K562 (cell line): ENCODE measurements at regions not wholly inside any gene's neighbourhood (a gene's known extent, or its start where the extent isn't known, plus 50 kb on each side); places are given as distances from the start of the nearest gene placed in this dataset.

Experiments used
- ATAC-seq: fragments of 200-7000 bp; cut with Tn5 transposase; 3 replicates; pipeline ENCODE4 v1.9.1; 2020; ENCODE audit warnings: moderate library complexity
- BruUV-seq: library from RNA; stranded (reverse); fragments of 400-500 nt; replicated peaks from 2 replicates; lab custom pipeline; 2021; lab: Mats Ljungman, UMichigan
- CTCF ChIA-PET: fragments of 300-600 bp; formaldehyde crosslinking; extraction: SDS; loops from one replicate; lab custom pipeline; 2021; ENCODE audit warnings: low intra/inter-chr PET ratio; lab: Yijun Ruan, JAX
- POLR2A ChIA-PET: fragments of 300-600, 350-650 bp; sonication (Branson Sonifier 250); formaldehyde crosslinking; extraction: SDS; loops from one replicate; lab custom pipeline; 2021; ENCODE audit warnings: antibody characterized with exemption, inconsistent platforms; lab: Yijun Ruan, JAX
- DNase-seq, 4 experiments: peaks; one replicate each; pipeline versions ENCODE4 v3.0.0 to v3.0.0-alpha.2; 2011 to 2018; ENCODE audit warnings: low spot score in 3 of 4, mixed read lengths in 3 of 4; ENCODE audit errors: extremely low read depth in 1 of 4
- FAIRE-seq: peaks from 2 replicates; lab custom pipeline; 2011; peaks lifted over from hg19 to GRCh38; lab: Jason Lieb, UNC
- H2AFZ ChIP-seq: 2 replicates; pipeline ENCODE4 v1.6.0; 2011; ENCODE audit warnings: low read depth, low read length, control low read depth, inconsistent platforms
- H3K27ac ChIP-seq: fragments of 200-600 bp; 3 replicates; pipeline ENCODE4 v1.8.0; 2011; ENCODE audit warnings: low read depth, mild to moderate bottlenecking, control low read depth, inconsistent platforms, low read length, moderate library complexity, mixed read lengths; ENCODE audit errors: extremely low read depth
- H3K27me3 ChIP-seq, 2 experiments: fragments of 300-600 bp in 1 of 2; 2 replicates in 1 of 2; 3 replicates in 1 of 2; pipeline versions ENCODE4 v1.6.0 to v1.8.0; 2011; ENCODE audit warnings: inconsistent platforms in 2 of 2, low read length in 2 of 2, mild to moderate bottlenecking in 1 of 2, mixed read lengths in 1 of 2, moderate library complexity in 1 of 2; ENCODE audit not compliant: control insufficient read depth in 2 of 2, insufficient read depth in 2 of 2
- H3K36me3 ChIP-seq: fragments of 300-600 bp; 3 replicates; pipeline ENCODE4 v1.8.0; 2011; ENCODE audit warnings: mild to moderate bottlenecking, low read length, inconsistent platforms; ENCODE audit not compliant: control insufficient read depth, insufficient read depth
- H3K4me1 ChIP-seq, 2 experiments: fragments of 200-600 bp in 1 of 2; replicated peaks in 1 of 2; 2 replicates in 1 of 2; 3 replicates in 1 of 2; pipeline versions ENCODE4 v1.5.1 to v1.8.0; 2011; ENCODE audit warnings: inconsistent platforms in 2 of 2, low read length in 2 of 2, mild to moderate bottlenecking in 1 of 2, mixed read lengths in 1 of 2, moderate library complexity in 1 of 2; ENCODE audit not compliant: control insufficient read depth in 2 of 2, insufficient read depth in 2 of 2
- H3K4me2 ChIP-seq: 2 replicates; pipeline ENCODE4 v1.6.1; 2011; ENCODE audit warnings: low read length, control low read depth, inconsistent platforms, mixed read lengths; ENCODE audit not compliant: insufficient read depth
- H3K4me3 ChIP-seq: fragments of 200-600 bp; sonication (generic), shearing (Covaris generic); 2 replicates; pipeline ENCODE4 v1.5.1; 2016; ENCODE audit warnings: control low read depth, inconsistent platforms
- H3K79me2 ChIP-seq: fragments of 200-600 bp; 3 replicates; pipeline ENCODE4 v1.8.0; 2011; ENCODE audit warnings: low read length, inconsistent platforms; ENCODE audit not compliant: control insufficient read depth, insufficient read depth
- H3K9ac ChIP-seq, 2 experiments: 2 replicates each; pipeline versions ENCODE4 v1.6.0 to v1.6.1; 2011; ENCODE audit warnings: low read depth in 2 of 2, low read length in 2 of 2, control low read depth in 1 of 2, inconsistent platforms in 1 of 2, mild to moderate bottlenecking in 1 of 2, mixed read lengths in 1 of 2; ENCODE audit not compliant: insufficient read depth in 1 of 2
- H3K9me1 ChIP-seq: one replicate; pipeline ENCODE4 v1.6.0; 2011; ENCODE audit warnings: inconsistent platforms, mild to moderate bottlenecking, low read length, moderate library complexity; ENCODE audit not compliant: control insufficient read depth, insufficient read depth
- H3K9me3 ChIP-seq: replicated peaks from 2 replicates; pipeline ENCODE4 v1.5.1; 2011; ENCODE audit warnings: low read depth, low read length, inconsistent platforms; ENCODE audit not compliant: control insufficient read depth, insufficient read depth
- H4K20me1 ChIP-seq: replicated peaks from 2 replicates; pipeline ENCODE4 v1.6.1; 2011; ENCODE audit warnings: low read length, inconsistent platforms, mixed read lengths; ENCODE audit not compliant: control insufficient read depth, insufficient read depth
- CBX5 ChIP-seq: IDR thresholded peaks from 2 replicates; pipeline ENCODE4 v1.6.1; 2014; ENCODE audit warnings: low read depth, borderline replicate concordance
- CREB1 ChIP-seq, 2 experiments: sonication (generic) in 1 of 2; formaldehyde crosslinking in 1 of 2; IDR thresholded peaks; 2 replicates each; pipeline versions ENCODE4 v1.6.1 to v1.8.0; 2012 to 2022; ENCODE audit warnings: inconsistent platforms in 1 of 2, mild to moderate bottlenecking in 1 of 2, missing genetic modification reagents in 1 of 2, moderate library complexity in 1 of 2
- HINFP ChIP-seq: fragments of 450-650 bp; conservative IDR thresholded peaks from 2 replicates; pipeline ENCODE4 v1.6.1; 2016; ENCODE audit warnings: missing genetic modification characterization, low read depth, mild to moderate bottlenecking, control low read depth, missing compliant biosample characterization
- HMGN3 ChIP-seq: IDR thresholded peaks from 2 replicates; pipeline ENCODE4 v1.6.1; 2011; ENCODE audit warnings: borderline replicate concordance, low read depth, mild to moderate bottlenecking, mixed read lengths, low read length; ENCODE audit not compliant: insufficient read length; ENCODE audit errors: extremely low read depth
- NCOA4 ChIP-seq: fragments of 450-650 bp; IDR thresholded peaks from 2 replicates; pipeline ENCODE4 v1.6.1; 2018; ENCODE audit warnings: mild to moderate bottlenecking; ENCODE audit not compliant: partially characterized antibody
- POLR2G ChIP-seq: fragments of 200-400 bp; formaldehyde crosslinking; IDR thresholded peaks from 2 replicates; pipeline ENCODE4 v1.6.1; 2017; ENCODE audit warnings: low read depth, mild to moderate bottlenecking, antibody characterized with exemption, low read length, moderate library complexity
- RBFOX2 ChIP-seq: fragments of 200-400 bp; formaldehyde crosslinking; IDR thresholded peaks from 2 replicates; pipeline ENCODE4 v1.6.1; 2017; ENCODE audit warnings: low read depth, mild to moderate bottlenecking, low read length, moderate library complexity
- RFX5 ChIP-seq: IDR thresholded peaks from 2 replicates; pipeline ENCODE4 v1.6.1; 2011; ENCODE audit warnings: low read depth, mild to moderate bottlenecking, improper control_type of control experiment, low read length
- SREBF2 ChIP-seq: sonication (generic); formaldehyde crosslinking; IDR thresholded peaks from 2 replicates; pipeline ENCODE4 v1.4.0; 2020; ENCODE audit warnings: mild to moderate bottlenecking, missing genetic modification reagents
- VEZF1 ChIP-seq: fragments of 200-800 bp; sonication (Bioruptor generic); IDR thresholded peaks from 2 replicates; pipeline ENCODE4 v1.6.1; 2017; ENCODE audit warnings: missing genetic modification characterization, missing compliant biosample characterization
- XRCC3 ChIP-seq: fragments of 450-650 bp; IDR thresholded peaks from 2 replicates; pipeline ENCODE4 v1.6.1; 2017; ENCODE audit warnings: mild to moderate bottlenecking, moderate library complexity
- XRCC5 ChIP-seq: fragments of 200-400 bp; formaldehyde crosslinking; IDR thresholded peaks from 2 replicates; pipeline ENCODE4 v1.6.1; 2017; ENCODE audit warnings: low read depth, mild to moderate bottlenecking, low read length
- ZNF232 ChIP-seq: sonication (generic); formaldehyde crosslinking; IDR thresholded peaks from 2 replicates; pipeline ENCODE4 v1.8.0; 2022; ENCODE audit warnings: mild to moderate bottlenecking, missing genetic modification reagents
- ZNF24 ChIP-seq: fragments of 450-650 bp; IDR thresholded peaks from 2 replicates; pipeline ENCODE4 v1.6.1; 2016
- ZNF395 ChIP-seq: fragments of 200-800 bp; sonication (Bioruptor generic); IDR thresholded peaks from 2 replicates; pipeline ENCODE4 v1.6.1; 2017; ENCODE audit warnings: missing genetic modification characterization, missing compliant biosample characterization
- ZNF75A ChIP-seq: fragments of 450-650 bp; formaldehyde crosslinking; IDR thresholded peaks from 2 replicates; pipeline ENCODE4 v1.4.0; 2020; ENCODE audit warnings: mild to moderate bottlenecking
- WGBS: fragments of 100-300 bp; shearing (Covaris generic); methylation state at CpG from one replicate; pipeline ENCODE4 v1.1.6; 2016; ENCODE audit warnings: low coverage, mixed read lengths; ENCODE audit not compliant: insufficient coverage; ENCODE audit errors: missing lambda C conversion rate; 5-methylcytosine and 5-hydroxymethylcytosine counted together
- in situ Hi-C: fragments of 300-500 bp; cut with MboI; formaldehyde crosslinking; loops from 4 replicates; pipeline ENCODE4 v1.15.0; 2018; ENCODE audit warnings: inconsistent platforms, mixed read lengths
- intact Hi-C: fragments of 100-400 bp; cut with micrococcal nuclease; formaldehyde crosslinking; loops from 2 replicates; pipeline ENCODE4 v1.14.2; 2022

- TF ChIP-seq ZNF232 (no peak), ZNF395 (CRISPR knock-in tag) (no peak), NCOA4 (no peak), ZNF24 (no peak)
Observed at GRCh38 chr12:59079472-59079871, 159.2 kb upstream of the LRIG3 start (continued).

GRCh38 chr12:59079002-59079401, 158.7 kb upstream of the LRIG3 start:
- no peak overlapping the region for H2AFZ ChIP-seq
- H3K4me1 ChIP-seq = no peaks in the 10 kb centered on the region
- no peak overlapping the region for H3K27ac ChIP-seq
- no peaks in the 10 kb centered on the region for H3K79me2 ChIP-seq
- no peaks in the 10 kb centered on the region for H3K36me3 ChIP-seq
- DNase-seq (no peak), FAIRE-seq (no peak), ATAC-seq (no peak)
- no peak overlapping the region for H3K4me3 ChIP-seq
- POLR2A ChIA-PET = no interaction called here
- WGBS = 0% methylated on average over 2 of the region's 2 CpGs
- in situ Hi-C loops (no loop called here), intact Hi-C loops (no loop called here)
- H3K4me2 ChIP-seq = no peak overlapping the region
- no peaks in the 10 kb centered on the region for H3K9me1 ChIP-seq
- H3K9ac ChIP-seq = no peak overlapping the region
- H3K27me3 ChIP-seq = no peaks in the 10 kb centered on the region
- CTCF ChIA-PET = no interaction called here
- no peaks in the 10 kb centered on the region for H3K9me3 ChIP-seq
- no TSS peak for BruUV-seq
- no peaks in the 10 kb centered on the region for H4K20me1 ChIP-seq
- TF ChIP-seq VEZF1 (CRISPR knock-in tag) = no peak
- no peak for TF ChIP-seq HINFP (tag)
- TF ChIP-seq RFX5 = no peak
- TF ChIP-seq XRCC3 = no peak
- no peak for TF ChIP-seq HMGN3
- no peak for TF ChIP-seq CBX5
- TF ChIP-seq SREBF2 (CRISPR knock-in tag) = no peak
- no peak for TF ChIP-seq POLR2G
- no peak for TF ChIP-seq ZNF75A (CRISPR knock-in tag)
- TF ChIP-seq CREB1 (IDR thresholded peaks at IDR 0.05) = no peak
- TF ChIP-seq CREB1 (CRISPR knock-in tag; IDR thresholded peaks at IDR 0.05) = no peak
- no peak for TF ChIP-seq XRCC5
- TF ChIP-seq RBFOX2 = no peak
